SK-N-SH (cell line): ENCODE measurements at regions not wholly inside any gene's neighbourhood (a gene's known extent, or its start where the extent isn't known, plus 50 kb on each side); places are given as distances from the start of the nearest gene placed in this dataset.

ENCODE experiments used
- CTCF ChIA-PET: fragments of 300-600, 350-600 bp; formaldehyde crosslinking; extraction: SDS; loops from one replicate; lab custom pipeline; 2021; lab: Yijun Ruan, JAX
- POLR2A ChIA-PET: fragments of 350-600 bp; sonication (Branson Sonifier 250); formaldehyde crosslinking; extraction: SDS; loops from one replicate; lab custom pipeline; 2020; ENCODE audit warnings: antibody characterized with exemption, inconsistent platforms; lab: Yijun Ruan, JAX
- DNase-seq: peaks from one replicate; pipeline ENCODE4 v3.0.0; 2012
- H2AFZ ChIP-seq: fragments of 200-600 bp; sonication (generic); 2 replicates; pipeline ENCODE4 v1.8.1; 2016; ENCODE audit warnings: antibody characterized with exemption, mild to moderate bottlenecking, low read depth
- H3F3A ChIP-seq: fragments of 200-600 bp; sonication (generic); replicated peaks from 2 replicates; pipeline ENCODE3; 2016; ENCODE audit warnings: antibody characterized with exemption, mild to moderate bottlenecking; ENCODE audit not compliant: insufficient read depth
- H3K27ac ChIP-seq, 2 experiments: fragments of 200-500 bp in 1 of 2; fragments of 200-600 bp in 1 of 2; sonication (Bioruptor generic) in 1 of 2; sonication (generic), shearing (Covaris generic) in 1 of 2; 2 replicates each; pipeline versions ENCODE4 v1.5.1 to v1.6.1; 2014 to 2016; ENCODE audit warnings: low read depth in 2 of 2, inconsistent platforms in 1 of 2, low read length in 1 of 2, mild to moderate bottlenecking in 1 of 2, mixed read lengths in 1 of 2
- H3K27me3 ChIP-seq: fragments of 200-600 bp; sonication (generic), shearing (Covaris generic); 2 replicates; pipeline ENCODE4 v1.6.1; 2016; ENCODE audit warnings: mixed run types; ENCODE audit not compliant: insufficient read depth
- H3K36me3 ChIP-seq, 2 experiments: fragments of 200-500 bp in 1 of 2; fragments of 200-600 bp in 1 of 2; sonication (Bioruptor generic) in 1 of 2; sonication (generic) in 1 of 2; replicated peaks in 1 of 2; 2 replicates each; pipeline versions ENCODE3 to v1.5.1; 2014 to 2016; ENCODE audit warnings: low read length in 1 of 2, mild to moderate bottlenecking in 1 of 2; ENCODE audit not compliant: insufficient read depth in 2 of 2, control insufficient read depth in 1 of 2
- H3K4me1 ChIP-seq, 2 experiments: fragments of 200-500 bp in 1 of 2; fragments of 200-600 bp in 1 of 2; sonication (Bioruptor generic) in 1 of 2; sonication (generic), shearing (Covaris generic) in 1 of 2; 2 replicates each; pipeline versions ENCODE4 v1.5.1 to v1.6.1; 2014 to 2016; ENCODE audit warnings: low read depth in 1 of 2, low read length in 1 of 2, mixed run types in 1 of 2; ENCODE audit not compliant: insufficient read depth in 2 of 2, control insufficient read depth in 1 of 2
- H3K4me2 ChIP-seq: fragments of 200-600 bp; sonication (generic), shearing (Covaris generic); 2 replicates; pipeline ENCODE4 v1.6.1; 2017; ENCODE audit warnings: mixed run types
- H3K4me3 ChIP-seq, 2 experiments: fragments of 200-500 bp in 1 of 2; fragments of 200-600 bp in 1 of 2; sonication (Bioruptor generic) in 1 of 2; sonication (generic), shearing (Covaris generic) in 1 of 2; 2 replicates each; pipeline versions ENCODE4 v1.5.1 to v1.8.1; 2014 to 2016; ENCODE audit warnings: low read depth in 2 of 2, inconsistent platforms in 1 of 2, low read length in 1 of 2, mild to moderate bottlenecking in 1 of 2, mixed read lengths in 1 of 2, moderate library complexity in 1 of 2
- H3K79me2 ChIP-seq: fragments of 200-600 bp; sonication (generic); 2 replicates; pipeline ENCODE4 v1.8.1; 2017; ENCODE audit warnings: mild to moderate bottlenecking; ENCODE audit not compliant: insufficient read depth
- H3K9ac ChIP-seq: fragments of 200-600 bp; sonication (generic); 2 replicates; pipeline ENCODE4 v1.6.1; 2017; ENCODE audit warnings: mixed run types
- H3K9me2 ChIP-seq: fragments of 200-600 bp; sonication (generic); 2 replicates; pipeline ENCODE4 v1.6.1; 2017; ENCODE audit warnings: mixed run types
- H3K9me3 ChIP-seq: fragments of 200-600 bp; sonication (generic); 2 replicates; pipeline ENCODE4 v1.6.1; 2017; ENCODE audit warnings: mixed run types, mild to moderate bottlenecking, moderate library complexity
- H4K20me1 ChIP-seq: fragments of 200-600 bp; sonication (generic); 2 replicates; pipeline ENCODE4 v1.6.1; 2017; ENCODE audit warnings: mild to moderate bottlenecking, mixed run types; ENCODE audit not compliant: insufficient read depth
- CHD2 ChIP-seq: fragments of 150-350 bp; IDR thresholded peaks from 2 replicates; pipeline ENCODE4 v1.6.1; 2018; ENCODE audit warnings: low read length; ENCODE audit not compliant: partially characterized antibody
- EP300 ChIP-seq, 2 experiments: IDR thresholded peaks; 2 replicates each; pipeline versions ENCODE4 v1.4.0 to v1.6.1; 2012; ENCODE audit warnings: borderline replicate concordance in 1 of 2, low read depth in 1 of 2, low read length in 1 of 2
- FOXM1 ChIP-seq: IDR thresholded peaks from 2 replicates; pipeline ENCODE4 v1.4.0; 2012; ENCODE audit warnings: low read depth, mild to moderate bottlenecking
- GATA2 ChIP-seq: sonication (generic); formaldehyde crosslinking; IDR thresholded peaks from 2 replicates; pipeline ENCODE4 v1.5.0; 2020; ENCODE audit warnings: mild to moderate bottlenecking, missing genetic modification reagents
- NFIC ChIP-seq: IDR thresholded peaks from 2 replicates; pipeline ENCODE4 v1.4.0; 2012; ENCODE audit warnings: borderline replicate concordance
- RAD21 ChIP-seq: IDR thresholded peaks from 2 replicates; pipeline ENCODE4 v1.6.1; 2012; ENCODE audit warnings: mild to moderate bottlenecking, low read length
- RFX5 ChIP-seq: IDR thresholded peaks from 2 replicates; pipeline ENCODE4 v1.6.1; 2012; ENCODE audit warnings: mild to moderate bottlenecking, improper control_type of control experiment, low read length
- WGBS: methylation state at CpG from one replicate; pipeline ENCODE4 v1.1.6; 2017; ENCODE audit warnings: low lambda C conversion rate; 5-methylcytosine and 5-hydroxymethylcytosine counted together
- TF ChIP-seq, protein P1 (sequence below): IDR thresholded peaks from 2 replicates; pipeline ENCODE4 v1.4.0; 2012; ENCODE audit warnings: low read depth, borderline replicate concordance
- TF ChIP-seq, protein P2 (sequence below): IDR thresholded peaks from 2 replicates; pipeline ENCODE4 v1.6.1; 2012; ENCODE audit warnings: mild to moderate bottlenecking, low read depth, low read length, moderate library complexity
- TF ChIP-seq, protein P3 (sequence below): fragments of 200-600 bp; sonication (generic); IDR thresholded peaks from 2 replicates; pipeline ENCODE4 v1.6.1; 2017; ENCODE audit warnings: antibody characterized with exemption, mild to moderate bottlenecking, moderate library complexity

DNA sequence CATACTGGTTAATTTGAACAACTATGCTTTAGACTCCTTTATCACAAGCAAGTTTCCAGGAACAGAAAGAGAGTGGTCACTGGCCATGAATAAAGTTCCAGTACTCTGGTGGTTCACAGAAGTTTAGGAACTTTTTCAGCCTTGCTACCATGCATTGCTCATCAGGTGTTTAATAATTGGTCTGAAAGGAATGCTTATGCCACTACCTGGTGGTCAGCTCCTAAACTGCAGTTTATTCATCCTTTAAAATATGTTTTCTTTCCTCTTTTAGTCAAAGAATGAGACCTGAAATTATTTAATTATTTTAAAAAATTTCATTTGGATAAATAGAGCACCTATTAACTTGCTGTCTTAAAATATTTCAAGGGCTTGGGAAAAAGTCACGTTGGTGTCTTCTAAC, 260.1 kb upstream of the OR4E1 start:
- ChIA-PET CTCF (interaction anchor here (1.0 to 1.6 kb wide), 4 partner anchors 12 to 20 kb away, joined by 3 to 7 read pairs (median 4); no protein-coding TSS in a partner anchor), POLR2A (no interaction called here)
- no peak for DNase-seq
- H3K36me3 ChIP-seq = no peaks in the 10 kb centered on the region
- H3K9me3 ChIP-seq = no peaks in the 10 kb centered on the region
- H2AFZ ChIP-seq = no peak overlapping the region
- H3K9ac ChIP-seq = no peak overlapping the region
- TF ChIP-seq, protein P1, sequence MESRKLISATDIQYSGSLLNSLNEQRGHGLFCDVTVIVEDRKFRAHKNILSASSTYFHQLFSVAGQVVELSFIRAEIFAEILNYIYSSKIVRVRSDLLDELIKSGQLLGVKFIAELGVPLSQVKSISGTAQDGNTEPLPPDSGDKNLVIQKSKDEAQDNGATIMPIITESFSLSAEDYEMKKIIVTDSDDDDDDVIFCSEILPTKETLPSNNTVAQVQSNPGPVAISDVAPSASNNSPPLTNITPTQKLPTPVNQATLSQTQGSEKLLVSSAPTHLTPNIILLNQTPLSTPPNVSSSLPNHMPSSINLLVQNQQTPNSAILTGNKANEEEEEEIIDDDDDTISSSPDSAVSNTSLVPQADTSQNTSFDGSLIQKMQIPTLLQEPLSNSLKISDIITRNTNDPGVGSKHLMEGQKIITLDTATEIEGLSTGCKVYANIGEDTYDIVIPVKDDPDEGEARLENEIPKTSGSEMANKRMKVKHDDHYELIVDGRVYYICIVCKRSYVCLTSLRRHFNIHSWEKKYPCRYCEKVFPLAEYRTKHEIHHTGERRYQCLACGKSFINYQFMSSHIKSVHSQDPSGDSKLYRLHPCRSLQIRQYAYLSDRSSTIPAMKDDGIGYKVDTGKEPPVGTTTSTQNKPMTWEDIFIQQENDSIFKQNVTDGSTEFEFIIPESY = no peak
- TF ChIP-seq NFIC (no peak), EP300 (IDR thresholded peaks at IDR 0.05; ENCODE audit: borderline replicate concordance in 1 of 2, low read depth in 1 of 2, low read length in 1 of 2) (no peak)
- TF ChIP-seq, protein P2, sequence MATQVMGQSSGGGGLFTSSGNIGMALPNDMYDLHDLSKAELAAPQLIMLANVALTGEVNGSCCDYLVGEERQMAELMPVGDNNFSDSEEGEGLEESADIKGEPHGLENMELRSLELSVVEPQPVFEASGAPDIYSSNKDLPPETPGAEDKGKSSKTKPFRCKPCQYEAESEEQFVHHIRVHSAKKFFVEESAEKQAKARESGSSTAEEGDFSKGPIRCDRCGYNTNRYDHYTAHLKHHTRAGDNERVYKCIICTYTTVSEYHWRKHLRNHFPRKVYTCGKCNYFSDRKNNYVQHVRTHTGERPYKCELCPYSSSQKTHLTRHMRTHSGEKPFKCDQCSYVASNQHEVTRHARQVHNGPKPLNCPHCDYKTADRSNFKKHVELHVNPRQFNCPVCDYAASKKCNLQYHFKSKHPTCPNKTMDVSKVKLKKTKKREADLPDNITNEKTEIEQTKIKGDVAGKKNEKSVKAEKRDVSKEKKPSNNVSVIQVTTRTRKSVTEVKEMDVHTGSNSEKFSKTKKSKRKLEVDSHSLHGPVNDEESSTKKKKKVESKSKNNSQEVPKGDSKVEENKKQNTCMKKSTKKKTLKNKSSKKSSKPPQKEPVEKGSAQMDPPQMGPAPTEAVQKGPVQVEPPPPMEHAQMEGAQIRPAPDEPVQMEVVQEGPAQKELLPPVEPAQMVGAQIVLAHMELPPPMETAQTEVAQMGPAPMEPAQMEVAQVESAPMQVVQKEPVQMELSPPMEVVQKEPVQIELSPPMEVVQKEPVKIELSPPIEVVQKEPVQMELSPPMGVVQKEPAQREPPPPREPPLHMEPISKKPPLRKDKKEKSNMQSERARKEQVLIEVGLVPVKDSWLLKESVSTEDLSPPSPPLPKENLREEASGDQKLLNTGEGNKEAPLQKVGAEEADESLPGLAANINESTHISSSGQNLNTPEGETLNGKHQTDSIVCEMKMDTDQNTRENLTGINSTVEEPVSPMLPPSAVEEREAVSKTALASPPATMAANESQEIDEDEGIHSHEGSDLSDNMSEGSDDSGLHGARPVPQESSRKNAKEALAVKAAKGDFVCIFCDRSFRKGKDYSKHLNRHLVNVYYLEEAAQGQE = no peak
- TF ChIP-seq, protein P3, sequence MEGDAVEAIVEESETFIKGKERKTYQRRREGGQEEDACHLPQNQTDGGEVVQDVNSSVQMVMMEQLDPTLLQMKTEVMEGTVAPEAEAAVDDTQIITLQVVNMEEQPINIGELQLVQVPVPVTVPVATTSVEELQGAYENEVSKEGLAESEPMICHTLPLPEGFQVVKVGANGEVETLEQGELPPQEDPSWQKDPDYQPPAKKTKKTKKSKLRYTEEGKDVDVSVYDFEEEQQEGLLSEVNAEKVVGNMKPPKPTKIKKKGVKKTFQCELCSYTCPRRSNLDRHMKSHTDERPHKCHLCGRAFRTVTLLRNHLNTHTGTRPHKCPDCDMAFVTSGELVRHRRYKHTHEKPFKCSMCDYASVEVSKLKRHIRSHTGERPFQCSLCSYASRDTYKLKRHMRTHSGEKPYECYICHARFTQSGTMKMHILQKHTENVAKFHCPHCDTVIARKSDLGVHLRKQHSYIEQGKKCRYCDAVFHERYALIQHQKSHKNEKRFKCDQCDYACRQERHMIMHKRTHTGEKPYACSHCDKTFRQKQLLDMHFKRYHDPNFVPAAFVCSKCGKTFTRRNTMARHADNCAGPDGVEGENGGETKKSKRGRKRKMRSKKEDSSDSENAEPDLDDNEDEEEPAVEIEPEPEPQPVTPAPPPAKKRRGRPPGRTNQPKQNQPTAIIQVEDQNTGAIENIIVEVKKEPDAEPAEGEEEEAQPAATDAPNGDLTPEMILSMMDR = peak; percentile 22; the same call in 1 of the 2 replicates
- H4K20me1 ChIP-seq = no peaks in the 10 kb centered on the region
- WGBS = 2% methylated on average over 1 of the region's 1 CpG
- H3K27ac ChIP-seq = no peak overlapping the region
- H3K4me1 ChIP-seq = no peaks in the 10 kb centered on the region
- no peaks in the 10 kb centered on the region for H3F3A ChIP-seq
- H3K4me3 ChIP-seq = no peak overlapping the region
- H3K4me2 ChIP-seq = no peak overlapping the region
- no peaks in the 10 kb centered on the region for H3K27me3 ChIP-seq
- H3K9me2 ChIP-seq = peaks cover 3% of the 10 kb centered on the region; the same call in 1 of the 2 replicates
- no peaks in the 10 kb centered on the region for H3K79me2 ChIP-seq

DNA sequence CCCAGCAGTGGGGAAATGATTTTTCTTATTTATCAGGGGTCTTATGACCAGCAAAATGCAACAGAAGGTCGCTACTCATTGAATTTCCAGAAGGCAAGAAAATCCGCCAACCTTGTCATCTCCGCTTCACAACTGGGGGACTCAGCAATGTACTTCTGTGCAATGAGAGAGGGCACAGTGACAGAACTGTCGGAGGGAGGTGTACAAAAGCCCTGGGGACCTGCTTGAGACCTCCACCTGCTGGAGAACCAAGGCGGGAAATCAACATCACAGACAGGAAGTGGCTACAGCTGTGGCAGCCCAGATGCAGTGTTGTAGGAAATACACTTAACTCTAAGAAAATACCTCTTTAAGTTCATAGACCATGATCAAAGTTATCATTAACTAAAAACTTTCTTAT, 250.9 kb upstream of the OR4E1 start:
- CTCF ChIA-PET = no interaction called here
- no peaks in the 10 kb centered on the region for H3K4me1 ChIP-seq
- H3K9me2 ChIP-seq = no peaks in the 10 kb centered on the region

More for the DNA sequence above, 250.9 kb upstream of the OR4E1 start:
- Histone ChIP-seq H3F3A (no peaks in the 10 kb centered on the region), H3K27me3 (no peaks in the 10 kb centered on the region), H4K20me1 (no peaks in the 10 kb centered on the region), H3K27ac (no peak overlapping the region), H3K79me2 (no peaks in the 10 kb centered on the region), H3K9ac (no peak overlapping the region), H2AFZ (no peak overlapping the region), H3K4me3 (no peak overlapping the region), H3K4me2 (no peak overlapping the region), H3K36me3 (no peaks in the 10 kb centered on the region), H3K9me3 (no peaks in the 10 kb centered on the region)
- POLR2A ChIA-PET = no interaction called here
- no peak for DNase-seq
- TF ChIP-seq, protein P2 = no peak
- no peak for TF ChIP-seq RAD21
- no peak for TF ChIP-seq RFX5
- no peak for TF ChIP-seq CHD2
- no peak for TF ChIP-seq FOXM1
- TF ChIP-seq GATA2 (CRISPR knock-in tag) = no peak
- 1% methylated on average over 5 of the region's 5 CpGs for WGBS
